Right atrium auricular region (tissue), 2 donors: ENCODE measurements at regions not wholly inside any gene's neighbourhood (a gene's known extent, or its start where the extent isn't known, plus 50 kb on each side); places are given as distances from the start of the nearest gene placed in this dataset.

Source experiments
- DNase-seq: peaks from one replicate; pipeline ENCODE4 v3.0.0-alpha.2; 2019; ENCODE audit warnings: low spot score
- H3K27ac ChIP-seq, 2 donors: fragments of 200-600 bp; sonication (generic); 1 replicate in 1 of 2; 2 replicates in 1 of 2; pipeline ENCODE4 v1.5.1; 2016 to 2019
- H3K27me3 ChIP-seq, 2 donors: fragments of 200-600 bp; sonication (generic); one replicate each; pipeline versions ENCODE4 v1.5.1 to v1.6.0; 2017 to 2019
- H3K36me3 ChIP-seq: fragments of 200-600 bp; sonication (generic); one replicate; pipeline ENCODE4 v1.5.1; 2016
- H3K4me1 ChIP-seq, 2 donors: fragments of 200-600 bp; sonication (generic); one replicate each; pipeline versions ENCODE4 v1.5.1 to v1.6.0; 2017 to 2019
- H3K4me3 ChIP-seq, 2 donors: fragments of 200-600 bp; sonication (generic); 1 replicate in 1 of 2; 2 replicates in 1 of 2; pipeline ENCODE4 v1.5.1; 2017 to 2019; ENCODE audit warnings: mild to moderate bottlenecking in 1 of 2, moderate library complexity in 1 of 2
- H3K9me3 ChIP-seq, 2 donors: fragments of 200-600 bp; sonication (generic); one replicate each; pipeline ENCODE4 v1.5.1; 2019
- TF ChIP-seq, protein P1 (sequence below), 2 donors: fragments of 200-600 bp; sonication (generic); IDR thresholded peaks; one replicate each; pipeline ENCODE4 v1.5.1; 2019; ENCODE audit warnings: antibody characterized with exemption in 2 of 2

DNA sequence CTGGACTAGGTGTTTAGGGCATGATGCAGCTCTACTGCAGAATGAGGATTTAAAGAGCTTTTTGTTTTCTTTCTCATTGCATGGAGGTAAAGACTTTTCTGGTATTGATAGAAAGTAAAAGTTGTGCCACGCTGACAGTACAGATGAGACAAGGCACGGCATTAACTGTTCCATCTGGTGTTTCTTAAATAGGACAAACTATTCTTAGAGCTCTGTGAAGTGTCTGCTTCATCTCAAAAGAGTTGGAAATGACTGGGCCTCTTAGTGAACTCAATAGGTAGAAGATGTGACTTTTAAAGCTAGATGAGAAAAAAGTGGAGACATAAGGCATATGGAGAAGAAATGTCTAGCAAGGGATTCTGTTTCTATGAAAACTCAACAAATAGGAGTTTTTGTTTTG, 321.8 kb downstream of the RPRM start:
- no peaks in the 10 kb centered on the region for H3K9me3 ChIP-seq
- H3K4me3 ChIP-seq: no peak overlapping the region
- TF ChIP-seq, protein P1, sequence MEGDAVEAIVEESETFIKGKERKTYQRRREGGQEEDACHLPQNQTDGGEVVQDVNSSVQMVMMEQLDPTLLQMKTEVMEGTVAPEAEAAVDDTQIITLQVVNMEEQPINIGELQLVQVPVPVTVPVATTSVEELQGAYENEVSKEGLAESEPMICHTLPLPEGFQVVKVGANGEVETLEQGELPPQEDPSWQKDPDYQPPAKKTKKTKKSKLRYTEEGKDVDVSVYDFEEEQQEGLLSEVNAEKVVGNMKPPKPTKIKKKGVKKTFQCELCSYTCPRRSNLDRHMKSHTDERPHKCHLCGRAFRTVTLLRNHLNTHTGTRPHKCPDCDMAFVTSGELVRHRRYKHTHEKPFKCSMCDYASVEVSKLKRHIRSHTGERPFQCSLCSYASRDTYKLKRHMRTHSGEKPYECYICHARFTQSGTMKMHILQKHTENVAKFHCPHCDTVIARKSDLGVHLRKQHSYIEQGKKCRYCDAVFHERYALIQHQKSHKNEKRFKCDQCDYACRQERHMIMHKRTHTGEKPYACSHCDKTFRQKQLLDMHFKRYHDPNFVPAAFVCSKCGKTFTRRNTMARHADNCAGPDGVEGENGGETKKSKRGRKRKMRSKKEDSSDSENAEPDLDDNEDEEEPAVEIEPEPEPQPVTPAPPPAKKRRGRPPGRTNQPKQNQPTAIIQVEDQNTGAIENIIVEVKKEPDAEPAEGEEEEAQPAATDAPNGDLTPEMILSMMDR (IDR thresholded peaks at IDR 0.05): no peak
- no peaks in the 10 kb centered on the region for H3K36me3 ChIP-seq
- no peaks in the 10 kb centered on the region for H3K27me3 ChIP-seq
- no peaks in the 10 kb centered on the region for H3K4me1 ChIP-seq
- H3K27ac ChIP-seq: no peak overlapping the region
- no peak for DNase-seq

DNA sequence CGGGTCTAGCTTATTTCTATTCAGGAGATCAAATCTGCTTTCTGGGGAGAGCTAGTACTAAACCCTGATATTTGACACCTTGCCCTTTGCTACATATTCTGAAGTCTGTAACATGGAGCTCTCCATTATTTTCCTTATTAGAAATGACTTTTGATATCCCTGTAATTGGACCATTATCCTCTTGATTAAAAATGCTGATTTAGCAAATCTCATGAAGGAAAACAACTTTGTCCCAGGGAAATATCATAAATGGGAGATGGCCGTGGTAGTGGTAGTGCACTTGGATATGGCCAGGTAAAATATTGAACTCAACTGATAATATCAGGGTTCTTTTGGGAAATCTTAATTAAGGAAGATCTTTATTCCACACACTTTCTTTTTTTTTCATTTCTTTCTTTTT, 326.5 kb downstream of the RPRM start:
- Histone ChIP-seq H3K4me1 (no peaks in the 10 kb centered on the region), H3K9me3 (no peaks in the 10 kb centered on the region), H3K4me3 (no peak overlapping the region), H3K36me3 (no peaks in the 10 kb centered on the region), H3K27me3 (no peaks in the 10 kb centered on the region), H3K27ac (no peak overlapping the region)
- no peak for DNase-seq
- TF ChIP-seq, protein P1 (IDR thresholded peaks at IDR 0.05): no peak

DNA sequence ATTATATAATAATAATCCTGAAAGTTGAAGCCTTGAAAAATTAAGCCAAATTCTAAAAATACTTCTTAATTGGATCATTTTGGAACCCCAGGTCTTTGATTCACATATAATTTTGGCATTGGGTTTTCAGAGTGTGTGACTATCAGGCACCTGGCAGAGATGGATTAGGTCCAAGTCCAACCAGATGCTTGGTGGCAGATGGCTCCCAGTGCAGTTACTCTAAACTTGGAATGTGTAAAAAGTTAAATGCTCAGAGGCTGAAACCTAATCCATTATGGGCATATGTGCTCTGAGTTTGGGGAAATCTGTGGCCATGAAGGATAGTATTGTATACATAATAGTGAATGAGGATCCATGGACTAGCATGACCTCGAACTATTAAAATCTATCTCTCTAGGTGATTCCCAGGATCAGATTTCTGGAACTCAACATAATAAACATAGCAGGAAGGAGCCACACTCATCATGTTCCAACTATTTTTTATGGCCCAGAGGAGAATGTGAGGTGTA, 333.0 kb downstream of the RPRM start:
- TF ChIP-seq, protein P1 (IDR thresholded peaks at IDR 0.05): no peak
- Histone ChIP-seq H3K36me3 (no peaks in the 10 kb centered on the region), H3K27me3 (no peaks in the 10 kb centered on the region), H3K9me3 (no peaks in the 10 kb centered on the region), H3K4me1 (no peaks in the 10 kb centered on the region), H3K4me3 (no peak overlapping the region), H3K27ac (no peak overlapping the region)
- DNase-seq: no peak

DNA sequence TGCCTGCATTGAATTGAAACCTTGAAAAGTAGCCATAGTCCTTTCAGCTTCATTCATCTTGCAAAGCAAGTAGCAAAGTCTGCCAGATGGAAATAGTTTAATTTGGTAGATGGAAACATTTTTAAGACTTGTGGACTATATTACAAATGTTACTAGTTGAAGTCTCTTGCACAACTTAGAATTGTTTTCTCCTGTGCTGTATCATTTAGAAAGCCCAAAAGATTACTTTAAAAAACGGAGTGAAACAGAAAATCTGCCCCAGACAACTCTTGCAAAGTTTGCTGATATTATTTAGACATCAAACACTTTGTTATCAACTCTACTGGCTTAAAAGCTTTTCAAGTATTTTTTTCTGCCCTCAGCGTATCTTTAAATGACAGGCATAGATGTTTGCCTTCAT, 335.0 kb downstream of the RPRM start:
- no peaks in the 10 kb centered on the region for H3K9me3 ChIP-seq
- H3K27me3 ChIP-seq: no peaks in the 10 kb centered on the region
- TF ChIP-seq, protein P1 (IDR thresholded peaks at IDR 0.05): no peak
- H3K4me3 ChIP-seq: no peak overlapping the region
- H3K36me3 ChIP-seq: no peaks in the 10 kb centered on the region
- H3K4me1 ChIP-seq: no peaks in the 10 kb centered on the region
- no peak overlapping the region for H3K27ac ChIP-seq
- DNase-seq: no peak

DNA sequence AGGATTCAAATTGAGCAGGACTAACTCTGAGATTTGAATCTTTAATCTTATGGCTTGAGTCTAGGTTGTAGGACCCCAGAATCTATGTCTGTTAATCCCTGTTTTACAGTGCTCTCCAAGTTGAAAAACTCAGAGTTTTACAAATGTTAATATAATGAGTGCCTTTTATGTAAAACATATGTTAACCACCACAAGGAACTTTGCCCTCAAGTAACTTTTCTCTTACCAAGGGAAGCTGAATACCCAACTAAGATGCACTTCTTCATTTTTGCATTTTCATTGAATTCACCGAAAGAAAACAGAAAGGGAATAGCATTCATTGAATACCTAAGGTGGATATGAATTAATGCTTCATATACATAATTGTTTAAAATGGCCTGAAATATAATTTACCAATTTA, 338.1 kb downstream of the RPRM start:
- Histone ChIP-seq H3K27ac (no peak overlapping the region), H3K36me3 (no peaks in the 10 kb centered on the region), H3K4me3 (no peak overlapping the region), H3K9me3 (no peaks in the 10 kb centered on the region), H3K4me1 (no peaks in the 10 kb centered on the region), H3K27me3 (no peaks in the 10 kb centered on the region)
- DNase-seq: no peak
- TF ChIP-seq, protein P1 (IDR thresholded peaks at IDR 0.05): no peak

DNA sequence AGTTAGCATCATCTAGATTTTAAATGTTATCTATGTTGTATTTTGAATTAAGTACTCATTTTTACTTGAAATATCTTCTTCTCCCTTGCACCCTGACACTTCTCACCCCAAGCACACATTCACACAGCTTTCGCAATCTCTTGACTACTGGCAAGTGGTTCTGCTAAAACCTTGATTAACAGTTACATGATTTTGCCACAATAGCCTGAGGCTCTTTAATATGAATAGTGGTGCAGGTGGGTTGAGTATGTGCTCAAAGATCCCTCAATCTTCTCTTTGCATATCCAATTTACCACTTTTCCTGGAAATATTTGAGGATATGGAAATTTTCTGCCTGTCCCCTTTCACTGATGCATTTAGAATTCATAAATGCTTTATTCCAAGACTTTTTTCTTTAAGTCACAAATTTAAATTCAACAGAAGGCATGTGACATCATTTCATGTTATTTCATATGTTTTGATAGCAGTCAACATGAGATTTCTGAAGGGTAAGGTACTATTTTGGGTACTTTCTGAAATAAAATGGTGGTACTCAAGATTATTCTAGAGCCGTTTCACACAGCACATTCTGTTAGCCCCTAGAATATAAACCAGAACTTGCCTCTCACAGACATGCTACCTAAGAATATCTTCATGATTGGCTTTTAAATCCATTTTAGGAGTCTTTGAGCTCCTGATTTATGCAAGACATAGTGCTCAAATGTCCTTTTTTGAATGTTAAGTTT, 339.7 kb downstream of the RPRM start:
- H3K36me3 ChIP-seq: no peaks in the 10 kb centered on the region
- H3K4me3 ChIP-seq: no peak overlapping the region
- no peaks in the 10 kb centered on the region for H3K27me3 ChIP-seq
- H3K9me3 ChIP-seq: no peaks in the 10 kb centered on the region
- H3K27ac ChIP-seq: no peak overlapping the region
- TF ChIP-seq, protein P1 (IDR thresholded peaks at IDR 0.05): no peak
- no peaks in the 10 kb centered on the region for H3K4me1 ChIP-seq
- no peak for DNase-seq
